NT2/D1 (cell line): ENCODE measurements at regions not wholly inside any gene's neighbourhood (a gene's known extent, or its start where the extent isn't known, plus 50 kb on each side); places are given as distances from the start of the nearest gene placed in this dataset.
A peak's percentile ranks its signal among the peaks of the same experiment; 100 is the strongest.

Source experiments
- DNase-seq: peaks from one replicate; pipeline ENCODE4 v3.0.0-alpha.2; 2011; ENCODE audit warnings: low read depth, low spot score
- H3K27me3 ChIP-seq: 2 replicates; pipeline ENCODE4 v1.6.0; 2011; ENCODE audit warnings: mild to moderate bottlenecking; ENCODE audit not compliant: insufficient read length, insufficient read depth
- H3K36me3 ChIP-seq: 2 replicates; pipeline ENCODE4 v1.6.1; 2011; ENCODE audit warnings: mild to moderate bottlenecking, low read length, mixed read lengths; ENCODE audit not compliant: insufficient read depth, insufficient read length
- H3K4me1 ChIP-seq: 2 replicates; pipeline ENCODE4 v1.5.1; 2011; ENCODE audit not compliant: insufficient read depth, insufficient read length
- H3K4me3 ChIP-seq: 2 replicates; pipeline ENCODE4 v1.5.1; 2011; ENCODE audit warnings: low read depth; ENCODE audit not compliant: insufficient read length
- H3K9ac ChIP-seq: 2 replicates; pipeline ENCODE4 v1.6.0; 2011; ENCODE audit warnings: low read depth; ENCODE audit not compliant: insufficient read length
- H3K9me3 ChIP-seq: 2 replicates; pipeline ENCODE4 v1.5.1; 2011; ENCODE audit warnings: mild to moderate bottlenecking, low read length; ENCODE audit not compliant: insufficient read depth
- SUZ12 ChIP-seq: IDR thresholded peaks from 2 replicates; pipeline ENCODE4 v1.6.1; 2011; ENCODE audit not compliant: insufficient read length, insufficient read depth; ENCODE audit errors: extremely low read depth
- YY1 ChIP-seq: IDR thresholded peaks from 2 replicates; pipeline ENCODE4 v1.6.1; 2011; ENCODE audit not compliant: insufficient read length, insufficient read depth
- ZNF274 ChIP-seq: IDR thresholded peaks from 2 replicates; pipeline ENCODE4 v1.6.1; 2011; ENCODE audit warnings: mild to moderate bottlenecking, low read depth, low read length

- Histone ChIP-seq H3K36me3 (no peaks in the 10 kb centered on the region), H3K4me1 (no peaks in the 10 kb centered on the region), H3K9ac (no peak overlapping the region), H3K4me3 (no peak overlapping the region), H3K27me3 (no peaks in the 10 kb centered on the region), H3K9me3 (no peaks in the 10 kb centered on the region)
- no peak for TF ChIP-seq ZNF274
- TF ChIP-seq SUZ12: no peak
- TF ChIP-seq YY1: no peak
- DNase-seq: no peak
These were observed 406.6 kb upstream of the SYT1 start for GRCh38 chr12:78457938-78458337.

GRCh38 chr12:78470354-78471195 is 394.0 kb upstream of the SYT1 start:
- no peaks in the 10 kb centered on the region for H3K27me3 ChIP-seq
- H3K9me3 ChIP-seq: no peaks in the 10 kb centered on the region
- H3K36me3 ChIP-seq: no peaks in the 10 kb centered on the region
- no peak overlapping the region for H3K4me3 ChIP-seq
- peak; percentile 27 for DNase-seq
- no peaks in the 10 kb centered on the region for H3K4me1 ChIP-seq
- TF ChIP-seq ZNF274 (no peak), SUZ12 (no peak), YY1 (no peak)
- no peak overlapping the region for H3K9ac ChIP-seq

GRCh38 chr12:78473136-78473535 is 391.4 kb upstream of the SYT1 start:
- peaks cover 7% of the 10 kb centered on the region; the same call in 1 of the 2 replicates for H3K9me3 ChIP-seq
- H3K27me3 ChIP-seq: no peaks in the 10 kb centered on the region
- no peak overlapping the region for H3K4me3 ChIP-seq
- H3K9ac ChIP-seq: no peak overlapping the region
- TF ChIP-seq ZNF274 (no peak), YY1 (no peak), SUZ12 (no peak)
- no peak for DNase-seq
- H3K4me1 ChIP-seq: no peaks in the 10 kb centered on the region
- no peaks in the 10 kb centered on the region for H3K36me3 ChIP-seq

- no peaks in the 10 kb centered on the region for H3K36me3 ChIP-seq
- H3K27me3 ChIP-seq: no peaks in the 10 kb centered on the region
- no peak overlapping the region for H3K9ac ChIP-seq
- H3K4me1 ChIP-seq: no peaks in the 10 kb centered on the region
- H3K9me3 ChIP-seq: peaks cover 11% of the 10 kb centered on the region; the same call in 1 of the 2 replicates
- no peak overlapping the region for H3K4me3 ChIP-seq
- no peak for TF ChIP-seq YY1
- no peak for TF ChIP-seq ZNF274
- no peak for TF ChIP-seq SUZ12
- DNase-seq: no peak
These were observed 391.0 kb upstream of the SYT1 start for GRCh38 chr12:78473561-78473960.

GRCh38 chr12:78483767-78484315 is 380.7 kb upstream of the SYT1 start:
- no peak for DNase-seq
- H3K36me3 ChIP-seq: no peaks in the 10 kb centered on the region
- no peaks in the 10 kb centered on the region for H3K27me3 ChIP-seq
- TF ChIP-seq ZNF274: no peak
- TF ChIP-seq YY1: no peak
- H3K4me3 ChIP-seq: no peak overlapping the region
- no peak overlapping the region for H3K9ac ChIP-seq
- H3K9me3 ChIP-seq: peaks cover 9% of the 10 kb centered on the region; the same call in 1 of the 2 replicates
- H3K4me1 ChIP-seq: no peaks in the 10 kb centered on the region

GRCh38 chr12:78489990-78490389 is 374.6 kb upstream of the SYT1 start:
- Histone ChIP-seq H3K4me1 (no peaks in the 10 kb centered on the region), H3K4me3 (no peak overlapping the region), H3K9ac (no peak overlapping the region), H3K9me3 (peaks cover 3% of the 10 kb centered on the region; the same call in 1 of the 2 replicates), H3K27me3 (no peaks in the 10 kb centered on the region), H3K36me3 (no peaks in the 10 kb centered on the region)
- TF ChIP-seq SUZ12: no peak
- no peak for TF ChIP-seq ZNF274
- no peak for TF ChIP-seq YY1
- no peak for DNase-seq

- Histone ChIP-seq H3K9me3 (no peaks in the 10 kb centered on the region), H3K4me3 (no peak overlapping the region), H3K4me1 (no peaks in the 10 kb centered on the region), H3K9ac (no peak overlapping the region), H3K27me3 (no peaks in the 10 kb centered on the region), H3K36me3 (no peaks in the 10 kb centered on the region)
- TF ChIP-seq ZNF274 (no peak), SUZ12 (no peak), YY1 (no peak)
- no peak for DNase-seq
These were observed 373.7 kb upstream of the SYT1 start for GRCh38 chr12:78490861-78491260.
